ENCODE measurements at regions not wholly inside any gene's neighbourhood (a gene's known extent, or its start where the extent isn't known, plus 50 kb on each side); places are given as distances from the start of the nearest gene placed in this dataset.

DNA sequence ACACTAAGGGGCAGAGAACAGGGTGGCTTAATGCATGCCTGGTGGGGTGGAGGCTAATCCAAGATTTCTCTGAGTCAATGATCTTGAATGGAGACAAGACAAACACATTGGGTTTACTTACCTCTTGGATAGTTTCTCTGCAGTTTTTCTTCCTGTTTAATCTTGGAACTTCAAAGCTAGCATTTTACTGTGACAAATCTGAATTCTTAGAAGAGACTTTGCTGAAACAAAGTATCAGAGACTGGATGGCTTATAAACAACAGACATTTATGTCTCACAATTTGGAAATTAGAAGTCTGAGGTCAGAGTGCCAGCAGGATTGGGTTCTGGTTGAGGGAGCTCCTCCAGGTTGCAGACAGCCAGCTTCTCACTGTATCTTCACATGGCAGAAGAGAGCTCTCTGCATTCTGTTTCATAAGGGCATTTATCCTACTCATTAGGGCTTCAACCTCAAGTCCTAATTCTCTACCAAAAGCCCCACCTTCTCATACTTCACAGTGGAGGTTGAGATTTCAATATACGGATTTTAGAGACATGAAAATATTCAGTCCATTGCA is 921.8 kb downstream of the VRK1 start:
- TF ChIP-seq EP300 (IDR thresholded peaks at IDR 0.05; ENCODE audit: borderline replicate concordance) = no peak
- TF ChIP-seq USF1 (IDR thresholded peaks at IDR 0.05) = no peak
- TF ChIP-seq CREB1 (IDR thresholded peaks at IDR 0.05; ENCODE audit: low read depth) = no peak
- TF ChIP-seq, protein P1, sequence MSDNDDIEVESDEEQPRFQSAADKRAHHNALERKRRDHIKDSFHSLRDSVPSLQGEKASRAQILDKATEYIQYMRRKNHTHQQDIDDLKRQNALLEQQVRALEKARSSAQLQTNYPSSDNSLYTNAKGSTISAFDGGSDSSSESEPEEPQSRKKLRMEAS (IDR thresholded peaks at IDR 0.05) = no peak
- no peak for TF ChIP-seq YY1 (IDR thresholded peaks at IDR 0.05; ENCODE audit: low read depth)
- TF ChIP-seq EGR1 (IDR thresholded peaks at IDR 0.05) = no peak
- TF ChIP-seq TCF12 (IDR thresholded peaks at IDR 0.05; ENCODE audit: low read depth) = no peak
- TF ChIP-seq ZBTB7A (IDR thresholded peaks at IDR 0.05; ENCODE audit: low read depth) = no peak
- no peak for TF ChIP-seq FOXM1 (IDR thresholded peaks at IDR 0.05; ENCODE audit: borderline replicate concordance, low read depth)
- no peak for TF ChIP-seq NFIC (IDR thresholded peaks at IDR 0.05)
- TF ChIP-seq TAF1 (IDR thresholded peaks at IDR 0.05; ENCODE audit: low read depth) = no peak
- no peak for TF ChIP-seq CEBPB (IDR thresholded peaks at IDR 0.05)
- TF ChIP-seq TEAD4 (IDR thresholded peaks at IDR 0.05) = no peak
- TF ChIP-seq REST (IDR thresholded peaks at IDR 0.05; ENCODE audit: low read depth) = no peak
- TF ChIP-seq RAD21 (IDR thresholded peaks at IDR 0.05; ENCODE audit: low read depth) = no peak

- TF ChIP-seq RAD21 (IDR thresholded peaks at IDR 0.05; ENCODE audit: low read depth) = no peak
- TF ChIP-seq, protein P1 (IDR thresholded peaks at IDR 0.05) = no peak
- TF ChIP-seq FOXM1 (IDR thresholded peaks at IDR 0.05; ENCODE audit: borderline replicate concordance, low read depth) = no peak
- TF ChIP-seq ZBTB7A (IDR thresholded peaks at IDR 0.05; ENCODE audit: low read depth) = no peak
- TF ChIP-seq YY1 (IDR thresholded peaks at IDR 0.05; ENCODE audit: low read depth) = no peak
- no peak for TF ChIP-seq TEAD4 (IDR thresholded peaks at IDR 0.05)
- TF ChIP-seq NFIC (IDR thresholded peaks at IDR 0.05) = no peak
- TF ChIP-seq USF1 (IDR thresholded peaks at IDR 0.05) = no peak
- TF ChIP-seq TCF12 (IDR thresholded peaks at IDR 0.05; ENCODE audit: low read depth) = no peak
- no peak for TF ChIP-seq CREB1 (IDR thresholded peaks at IDR 0.05; ENCODE audit: low read depth)
- TF ChIP-seq TAF1 (IDR thresholded peaks at IDR 0.05; ENCODE audit: low read depth) = no peak
- no peak for TF ChIP-seq EGR1 (IDR thresholded peaks at IDR 0.05)
- TF ChIP-seq EP300 (IDR thresholded peaks at IDR 0.05; ENCODE audit: borderline replicate concordance) = no peak
- TF ChIP-seq REST (IDR thresholded peaks at IDR 0.05; ENCODE audit: low read depth) = no peak
- TF ChIP-seq CEBPB (IDR thresholded peaks at IDR 0.05) = no peak
Measured at GRCh38 chr14:97719931-97720330, 922.7 kb downstream of the VRK1 start.

DNA sequence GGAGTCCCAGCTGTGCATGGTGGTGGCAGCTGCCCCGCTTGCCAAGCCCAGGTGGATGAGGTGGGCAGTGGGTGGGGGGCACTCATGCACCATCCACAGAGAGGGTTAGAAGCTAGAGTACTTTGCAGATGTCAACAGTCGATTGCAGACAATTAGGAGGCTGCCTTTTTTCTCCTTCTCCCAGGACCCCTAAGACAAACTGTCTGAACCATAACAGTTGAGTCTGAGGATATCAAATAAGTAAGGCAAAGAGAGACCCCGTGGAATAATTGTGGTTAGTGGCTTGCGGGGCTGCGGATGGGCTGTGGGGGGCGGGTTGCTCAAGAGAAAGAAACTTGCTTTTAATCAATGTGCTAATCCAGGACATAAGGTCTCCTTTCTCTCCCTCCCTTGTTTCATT is 926.2 kb downstream of the VRK1 start:
- TF ChIP-seq NFIC (IDR thresholded peaks at IDR 0.05) (no peak), TAF1 (IDR thresholded peaks at IDR 0.05; ENCODE audit: low read depth) (no peak), CREB1 (IDR thresholded peaks at IDR 0.05; ENCODE audit: low read depth) (no peak), TEAD4 (IDR thresholded peaks at IDR 0.05) (no peak), FOXM1 (IDR thresholded peaks at IDR 0.05; ENCODE audit: borderline replicate concordance, low read depth) (no peak), YY1 (IDR thresholded peaks at IDR 0.05; ENCODE audit: low read depth) (no peak), TCF12 (IDR thresholded peaks at IDR 0.05; ENCODE audit: low read depth) (no peak), EGR1 (IDR thresholded peaks at IDR 0.05) (no peak), USF1 (IDR thresholded peaks at IDR 0.05) (no peak), RAD21 (IDR thresholded peaks at IDR 0.05; ENCODE audit: low read depth) (no peak), REST (IDR thresholded peaks at IDR 0.05; ENCODE audit: low read depth) (no peak), EP300 (IDR thresholded peaks at IDR 0.05; ENCODE audit: borderline replicate concordance) (no peak), CEBPB (IDR thresholded peaks at IDR 0.05) (no peak), ZBTB7A (IDR thresholded peaks at IDR 0.05; ENCODE audit: low read depth) (no peak)
- TF ChIP-seq, protein P1 (IDR thresholded peaks at IDR 0.05) = no peak
